MM.1S (cell line): ENCODE measurements at regions not wholly inside any gene's neighbourhood (a gene's known extent, or its start where the extent isn't known, plus 50 kb on each side); places are given as distances from the start of the nearest gene placed in this dataset.

Source experiments
- DNase-seq: peaks from one replicate; pipeline ENCODE4 v3.0.0-alpha.2; 2015
- H2AFZ ChIP-seq: fragments of 300-600 bp; sonication (generic); 2 replicates; pipeline ENCODE4 v1.6.0; 2016; ENCODE audit warnings: antibody characterized with exemption, low read length
- H3F3A ChIP-seq: fragments of 300-600 bp; sonication (generic); 2 replicates; pipeline ENCODE4 v1.6.1; 2016; ENCODE audit warnings: mild to moderate bottlenecking, antibody characterized with exemption, low read length, moderate library complexity, mixed read lengths; ENCODE audit not compliant: insufficient read depth
- H3K27ac ChIP-seq: fragments of 300-600 bp; sonication (generic); 2 replicates; pipeline ENCODE4 v1.5.1; 2016; ENCODE audit warnings: mild to moderate bottlenecking, low read length
- H3K27me3 ChIP-seq: fragments of 300-600 bp; sonication (generic); replicated peaks from 2 replicates; pipeline ENCODE4 v1.6.0; 2016; ENCODE audit warnings: low read length; ENCODE audit not compliant: insufficient read depth
- H3K36me3 ChIP-seq: fragments of 300-600 bp; sonication (generic); replicated peaks from 2 replicates; pipeline ENCODE4 v1.6.1; 2016; ENCODE audit warnings: mild to moderate bottlenecking, low read length, mixed read lengths; ENCODE audit not compliant: insufficient read depth
- H3K4me1 ChIP-seq: fragments of 300-600 bp; sonication (generic); 2 replicates; pipeline ENCODE4 v1.6.1; 2016; ENCODE audit warnings: low read length, mixed read lengths
- H3K4me2 ChIP-seq: fragments of 300-600 bp; sonication (generic); 2 replicates; pipeline ENCODE4 v1.6.0; 2016; ENCODE audit warnings: low read depth, low read length
- H3K4me3 ChIP-seq: fragments of 300-600 bp; sonication (generic); 2 replicates; pipeline ENCODE4 v1.5.1; 2016; ENCODE audit warnings: low read length, mixed read lengths
- H3K79me2 ChIP-seq: fragments of 300-600 bp; sonication (generic); 2 replicates; pipeline ENCODE4 v1.6.1; 2016; ENCODE audit warnings: mixed run types, low read length, mixed read lengths
- H3K9ac ChIP-seq: fragments of 300-600 bp; sonication (generic); 2 replicates; pipeline ENCODE4 v1.6.1; 2016; ENCODE audit warnings: low read length, mixed read lengths
- H3K9me2 ChIP-seq: fragments of 300-600 bp; sonication (generic); replicated peaks from 2 replicates; pipeline ENCODE4 v1.6.1; 2016; ENCODE audit warnings: mild to moderate bottlenecking, low read length, mixed read lengths; ENCODE audit not compliant: insufficient read depth
- H3K9me3 ChIP-seq: fragments of 300-600 bp; sonication (generic); replicated peaks from 2 replicates; pipeline ENCODE4 v1.6.1; 2016; ENCODE audit warnings: mild to moderate bottlenecking, low read length, mixed read lengths; ENCODE audit not compliant: insufficient read depth
- H4K20me1 ChIP-seq: fragments of 300-600 bp; sonication (generic); 2 replicates; pipeline ENCODE4 v1.6.1; 2016; ENCODE audit warnings: mild to moderate bottlenecking, low read length, moderate library complexity, mixed read lengths; ENCODE audit not compliant: insufficient read depth
- CTCF ChIP-seq: fragments of 300-600 bp; sonication (generic); IDR thresholded peaks from 2 replicates; pipeline ENCODE4 v1.5.1; 2016; ENCODE audit warnings: antibody characterized with exemption, low read length, mixed read lengths
- EZH2 ChIP-seq: fragments of 300-600 bp; sonication (generic); optimal IDR thresholded peaks from 2 replicates; pipeline ENCODE3; 2017; ENCODE audit warnings: low read depth, mild to moderate bottlenecking, antibody characterized with exemption, low read length, mixed read lengths
- EZH2phosphoT487 ChIP-seq: fragments of 300-600 bp; sonication (generic); IDR thresholded peaks from 2 replicates; pipeline ENCODE4 v1.6.1; 2018; ENCODE audit warnings: antibody characterized with exemption, low read length

GRCh38 chr2:111660811-111661210 lies 223.2 kb downstream of the ANAPC1 start:
- Histone ChIP-seq H3K4me2 (no peak overlapping the region), H3K9me2 (no peaks in the 10 kb centered on the region), H2AFZ (no peak overlapping the region), H4K20me1 (no peaks in the 10 kb centered on the region), H3K4me3 (no peak overlapping the region), H3K79me2 (no peaks in the 10 kb centered on the region), H3K9me3 (no peaks in the 10 kb centered on the region), H3F3A (peaks cover 26% of the 10 kb centered on the region), H3K27me3 (no peaks in the 10 kb centered on the region), H3K4me1 (peaks cover 49% of the 10 kb centered on the region), H3K9ac (no peak overlapping the region), H3K27ac (no peak overlapping the region), H3K36me3 (no peaks in the 10 kb centered on the region)
- no peak for DNase-seq
- no peak for TF ChIP-seq EZH2phosphoT487
- TF ChIP-seq EZH2 = no peak
- TF ChIP-seq CTCF = no peak

GRCh38 chr2:111661286-111661940 lies 222.6 kb downstream of the ANAPC1 start:
- no peak overlapping the region for H3K9ac ChIP-seq
- H3K79me2 ChIP-seq = no peaks in the 10 kb centered on the region
- H3K36me3 ChIP-seq = no peaks in the 10 kb centered on the region
- no peak for TF ChIP-seq EZH2phosphoT487
- no peak for TF ChIP-seq EZH2
- no peak for TF ChIP-seq CTCF
- H2AFZ ChIP-seq = no peak overlapping the region
- H3K27me3 ChIP-seq = no peaks in the 10 kb centered on the region
- no peaks in the 10 kb centered on the region for H3K9me2 ChIP-seq
- H3K4me1 ChIP-seq = peaks cover 49% of the 10 kb centered on the region
- no peak for DNase-seq
- peak overlapping the region; percentile 67; the same call in 1 of the 2 replicates for H3K4me2 ChIP-seq
- H3F3A ChIP-seq = peaks cover 26% of the 10 kb centered on the region
- H4K20me1 ChIP-seq = no peaks in the 10 kb centered on the region
- H3K4me3 ChIP-seq = no peak overlapping the region
- H3K9me3 ChIP-seq = no peaks in the 10 kb centered on the region
- no peak overlapping the region for H3K27ac ChIP-seq

GRCh38 chr2:111662039-111662770 lies 221.8 kb downstream of the ANAPC1 start:
- Histone ChIP-seq H3K4me3 (peak overlapping the region; percentile 20; the same call in 1 of the 2 replicates), H4K20me1 (no peaks in the 10 kb centered on the region), H3K4me1 (peaks cover 49% of the 10 kb centered on the region), H2AFZ (no peak overlapping the region), H3F3A (peaks cover 26% of the 10 kb centered on the region), H3K36me3 (no peaks in the 10 kb centered on the region), H3K9me3 (no peaks in the 10 kb centered on the region), H3K27ac (peak overlapping the region; percentile 67; the same call in 1 of the 2 replicates), H3K9ac (peak overlapping the region; percentile 25; the same call in 1 of the 2 replicates), H3K9me2 (no peaks in the 10 kb centered on the region), H3K79me2 (no peaks in the 10 kb centered on the region), H3K27me3 (no peaks in the 10 kb centered on the region), H3K4me2 (peak overlapping the region; percentile 67)
- peak; percentile 42 for DNase-seq
- TF ChIP-seq EZH2phosphoT487 (no peak), CTCF (no peak), EZH2 (no peak)
